ENCODE measurements at regions not wholly inside any gene's neighbourhood (a gene's known extent, or its start where the extent isn't known, plus 50 kb on each side); places are given as distances from the start of the nearest gene placed in this dataset.

DNA sequence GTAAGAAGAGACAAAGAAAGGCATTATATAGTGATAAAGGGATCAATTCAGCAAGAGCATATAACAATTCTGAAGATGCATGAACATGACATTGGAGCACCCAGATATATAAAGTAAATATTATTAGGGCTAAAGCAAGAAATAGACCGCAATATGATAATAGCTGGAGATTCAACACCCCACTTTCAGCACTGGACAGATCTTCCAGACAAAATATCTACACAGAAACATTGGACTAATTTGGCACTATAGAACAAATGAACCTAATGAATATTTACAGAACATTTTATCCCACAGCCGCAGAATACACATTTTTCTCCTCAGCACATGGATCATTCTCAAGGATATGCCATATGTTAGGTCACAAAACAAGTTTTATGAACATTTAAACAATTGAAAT, 633.1 kb downstream of the JRKL start:
- peaks cover 6% of the 10 kb centered on the region for H3K9me3 Mint-ChIP-seq
- H3K27me3 Mint-ChIP-seq: no peaks in the 10 kb centered on the region
- CTCF ChIA-PET: no interaction called here
- DNase-seq (no peak), ATAC-seq (no peak)
- no peak for TF ChIP-seq CTCF (IDR thresholded peaks at IDR 0.05)
- POLR2A ChIA-PET: no interaction called here
- intact Hi-C loops (cut with micrococcal nuclease): no loop called here
- H3K27ac Mint-ChIP-seq: no peak overlapping the region
- no peaks in the 10 kb centered on the region for H3K4me1 Mint-ChIP-seq (ENCODE audit: low read depth)
- no peaks in the 10 kb centered on the region for H3K36me3 Mint-ChIP-seq (ENCODE audit: low read depth)
- H3K4me3 Mint-ChIP-seq: no peak overlapping the region

DNA sequence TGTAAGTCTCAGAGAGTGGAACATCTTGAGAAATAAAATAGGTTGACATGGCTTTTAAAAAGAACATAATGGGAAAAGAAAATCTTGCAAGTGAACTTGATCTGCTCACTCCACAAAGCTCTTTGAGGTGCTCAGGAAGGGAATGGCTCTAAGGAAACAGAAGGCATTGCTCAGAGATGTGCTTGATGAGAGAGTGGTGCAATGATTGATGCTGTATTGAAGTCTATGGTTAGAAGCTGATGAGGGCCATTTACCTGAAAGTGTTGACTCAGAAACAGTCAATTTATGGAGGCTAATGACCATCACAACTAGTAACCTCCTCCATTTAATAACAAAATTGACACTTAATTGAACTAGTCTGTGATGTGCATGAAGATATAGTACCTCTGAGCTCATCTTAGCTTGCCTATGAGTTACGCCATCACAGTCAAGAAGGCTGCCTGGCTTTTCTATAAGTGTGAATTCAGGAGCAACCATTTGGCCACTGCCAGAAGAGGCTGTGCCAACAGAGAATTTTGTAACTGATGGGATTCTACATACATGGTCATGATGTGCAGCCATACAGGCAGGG, 639.1 kb downstream of the JRKL start:
- no peak for TF ChIP-seq CTCF (IDR thresholded peaks at IDR 0.05)
- CTCF ChIA-PET: no interaction called here

GRCh38 chr11:97033178-97033577, 643.4 kb downstream of the JRKL start:
- ChIA-PET POLR2A (no interaction called here), CTCF (no interaction called here)
- H3K36me3 Mint-ChIP-seq (ENCODE audit: low read depth): no peaks in the 10 kb centered on the region

More for the DNA sequence above, 639.1 kb downstream of the JRKL start:
- ATAC-seq: no peak
- intact Hi-C loops (cut with micrococcal nuclease): no loop called here
- no peak for DNase-seq
- Mint-ChIP-seq H3K4me3 (no peak overlapping the region), H3K36me3 (ENCODE audit: low read depth) (no peaks in the 10 kb centered on the region), H3K27me3 (no peaks in the 10 kb centered on the region), H3K27ac (no peak overlapping the region), H3K4me1 (ENCODE audit: low read depth) (no peaks in the 10 kb centered on the region), H3K9me3 (peaks cover 2% of the 10 kb centered on the region)
- POLR2A ChIA-PET: no interaction called here

GRCh38 chr11:97048481-97048880, 658.7 kb downstream of the JRKL start:
- Mint-ChIP-seq H3K4me1 (ENCODE audit: low read depth) (no peaks in the 10 kb centered on the region), H3K4me3 (no peak overlapping the region), H3K9me3 (no peaks in the 10 kb centered on the region), H3K36me3 (ENCODE audit: low read depth) (no peaks in the 10 kb centered on the region), H3K27me3 (no peaks in the 10 kb centered on the region), H3K27ac (no peak overlapping the region)
- DNase-seq (no peak), ATAC-seq (no peak)
- ChIA-PET POLR2A (no interaction called here), CTCF (no interaction called here)
- no peak for TF ChIP-seq CTCF (IDR thresholded peaks at IDR 0.05)
- intact Hi-C loops (cut with micrococcal nuclease): no loop called here

More at GRCh38 chr11:97033178-97033577, 643.4 kb downstream of the JRKL start:
- no peak for ATAC-seq
- no peak for TF ChIP-seq CTCF (IDR thresholded peaks at IDR 0.05)
- no peaks in the 10 kb centered on the region for H3K9me3 Mint-ChIP-seq
- H3K27me3 Mint-ChIP-seq: no peaks in the 10 kb centered on the region
- H3K4me1 Mint-ChIP-seq (ENCODE audit: low read depth): no peaks in the 10 kb centered on the region
- no peak overlapping the region for H3K27ac Mint-ChIP-seq
- no peak overlapping the region for H3K4me3 Mint-ChIP-seq
- intact Hi-C loops (cut with micrococcal nuclease): no loop called here
- DNase-seq: no peak

DNA sequence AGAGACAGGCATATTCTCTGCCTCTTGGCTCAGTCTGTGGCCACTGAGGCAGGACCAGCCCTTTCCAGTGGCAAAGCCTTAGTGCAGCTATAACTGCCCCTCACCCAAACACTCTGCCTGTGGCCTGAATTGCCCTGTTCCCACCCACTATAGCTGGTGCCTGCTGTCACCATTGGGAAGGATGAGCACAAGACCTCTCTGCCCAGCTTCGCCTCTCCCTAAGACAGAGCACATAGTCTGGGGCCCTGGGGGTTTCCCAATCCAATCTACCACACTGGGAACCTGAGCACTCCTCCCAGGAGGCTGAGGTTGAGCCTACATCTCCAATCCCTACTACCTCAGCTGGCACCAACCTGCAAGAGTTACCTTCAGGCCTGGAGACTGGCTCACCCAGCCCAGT, 670.4 kb downstream of the JRKL start:
- Mint-ChIP-seq H3K36me3 (ENCODE audit: low read depth) (no peaks in the 10 kb centered on the region), H3K27ac (no peak overlapping the region), H3K4me3 (no peak overlapping the region), H3K9me3 (peaks cover 17% of the 10 kb centered on the region), H3K4me1 (ENCODE audit: low read depth) (no peaks in the 10 kb centered on the region), H3K27me3 (no peaks in the 10 kb centered on the region)
- DNase-seq (no peak), ATAC-seq (no peak)
- CTCF ChIA-PET: no interaction called here
- intact Hi-C loops (cut with micrococcal nuclease): no loop called here
- POLR2A ChIA-PET: interaction anchor here (1.0 kb wide), 1 partner anchor 25 kb away, joined by 3 read pairs; no protein-coding TSS in a partner anchor
- TF ChIP-seq CTCF (IDR thresholded peaks at IDR 0.05): no peak
